ENCODE measurements at regions not wholly inside any gene's neighbourhood (a gene's known extent, or its start where the extent isn't known, plus 50 kb on each side); places are given as distances from the start of the nearest gene placed in this dataset.

DNA sequence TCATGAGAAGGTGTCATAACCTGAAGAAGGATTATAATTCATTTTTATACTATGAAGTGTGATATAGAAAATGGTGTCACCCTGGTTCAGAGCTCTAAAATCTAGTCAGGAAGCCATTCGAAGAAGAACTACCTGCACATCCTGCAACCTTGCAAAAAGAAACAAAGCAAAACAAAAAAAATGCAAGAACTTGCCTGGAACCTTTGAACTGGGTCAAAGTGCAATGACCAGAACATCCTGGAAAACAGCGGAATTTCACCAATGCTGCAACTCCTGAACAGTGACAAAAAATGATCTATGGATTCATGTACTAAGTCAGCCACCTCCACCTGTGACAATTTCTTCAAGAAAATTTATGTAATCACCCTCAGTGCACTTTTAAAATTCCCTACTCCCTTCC is 1083.3 kb upstream of the GYPC start:
- Mint-ChIP-seq H3K27me3 (ENCODE audit: insufficient read depth) (no peaks in the 10 kb centered on the region), H3K9me3 (no peaks in the 10 kb centered on the region), H3K36me3 (ENCODE audit: low read depth) (no peaks in the 10 kb centered on the region), H3K4me3 (no peak overlapping the region), H3K4me1 (no peaks in the 10 kb centered on the region), H3K27ac (no peak overlapping the region)
- Histone ChIP-seq H3K27ac (ENCODE audit: low read depth, low read length) (no peak overlapping the region), H3K4me3 (ENCODE audit: low read length) (no peak overlapping the region), H3K36me3 (ENCODE audit: control insufficient read depth, insufficient read depth, low read length) (no peaks in the 10 kb centered on the region), H3K27me3 (ENCODE audit: control insufficient read depth, insufficient read depth, low read length, poor library complexity, severe bottlenecking) (no peaks in the 10 kb centered on the region), H3K9me3 (ENCODE audit: control insufficient read depth, low read length) (no peaks in the 10 kb centered on the region), H3K9ac (ENCODE audit: extremely low read depth, low read length, poor library complexity, severe bottlenecking) (no peak overlapping the region), H3K4me1 (ENCODE audit: control insufficient read depth, insufficient read depth, low read length) (no peaks in the 10 kb centered on the region)
- WGBS, 2 experiments (ENCODE audit: insufficient coverage in 1 of 2, insufficient read length in 1 of 2): 92 to 100% methylated on average over 2 of the region's 2 CpGs
- TF ChIP-seq, protein P1, sequence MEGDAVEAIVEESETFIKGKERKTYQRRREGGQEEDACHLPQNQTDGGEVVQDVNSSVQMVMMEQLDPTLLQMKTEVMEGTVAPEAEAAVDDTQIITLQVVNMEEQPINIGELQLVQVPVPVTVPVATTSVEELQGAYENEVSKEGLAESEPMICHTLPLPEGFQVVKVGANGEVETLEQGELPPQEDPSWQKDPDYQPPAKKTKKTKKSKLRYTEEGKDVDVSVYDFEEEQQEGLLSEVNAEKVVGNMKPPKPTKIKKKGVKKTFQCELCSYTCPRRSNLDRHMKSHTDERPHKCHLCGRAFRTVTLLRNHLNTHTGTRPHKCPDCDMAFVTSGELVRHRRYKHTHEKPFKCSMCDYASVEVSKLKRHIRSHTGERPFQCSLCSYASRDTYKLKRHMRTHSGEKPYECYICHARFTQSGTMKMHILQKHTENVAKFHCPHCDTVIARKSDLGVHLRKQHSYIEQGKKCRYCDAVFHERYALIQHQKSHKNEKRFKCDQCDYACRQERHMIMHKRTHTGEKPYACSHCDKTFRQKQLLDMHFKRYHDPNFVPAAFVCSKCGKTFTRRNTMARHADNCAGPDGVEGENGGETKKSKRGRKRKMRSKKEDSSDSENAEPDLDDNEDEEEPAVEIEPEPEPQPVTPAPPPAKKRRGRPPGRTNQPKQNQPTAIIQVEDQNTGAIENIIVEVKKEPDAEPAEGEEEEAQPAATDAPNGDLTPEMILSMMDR (conservative IDR thresholded peaks at IDR 0.05): no peak
- DNase-seq: no peak

DNA sequence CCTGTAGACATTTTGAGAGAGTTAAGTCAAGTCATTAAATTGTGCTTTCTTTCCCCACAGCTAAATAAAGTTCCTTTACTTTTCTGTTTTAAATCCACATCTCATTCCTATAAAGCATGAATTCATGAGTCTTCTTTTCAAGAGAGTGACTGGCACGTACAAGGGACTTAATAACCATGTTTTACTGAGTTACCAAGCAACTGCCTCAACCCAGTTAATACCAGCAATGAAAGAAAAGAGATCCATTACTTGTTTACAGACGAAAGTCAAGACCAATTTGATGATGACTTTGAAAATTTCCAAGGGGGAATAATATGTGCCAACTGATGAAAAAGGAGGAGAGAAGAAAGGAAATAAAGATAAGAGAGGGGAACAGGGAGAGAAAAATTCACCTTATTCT is 1082.5 kb upstream of the GYPC start:
- Histone ChIP-seq H3K4me3 (ENCODE audit: low read length) (no peak overlapping the region), H3K9me3 (ENCODE audit: control insufficient read depth, low read length) (no peaks in the 10 kb centered on the region), H3K36me3 (ENCODE audit: control insufficient read depth, insufficient read depth, low read length) (no peaks in the 10 kb centered on the region), H3K27me3 (ENCODE audit: control insufficient read depth, insufficient read depth, low read length, poor library complexity, severe bottlenecking) (no peaks in the 10 kb centered on the region), H3K27ac (ENCODE audit: low read depth, low read length) (no peak overlapping the region), H3K4me1 (ENCODE audit: control insufficient read depth, insufficient read depth, low read length) (no peaks in the 10 kb centered on the region), H3K9ac (ENCODE audit: extremely low read depth, low read length, poor library complexity, severe bottlenecking) (no peak overlapping the region)
- TF ChIP-seq, protein P1 (conservative IDR thresholded peaks at IDR 0.05): no peak
- DNase-seq: no peak
- Mint-ChIP-seq H3K9me3 (no peaks in the 10 kb centered on the region), H3K36me3 (ENCODE audit: low read depth) (no peaks in the 10 kb centered on the region), H3K27me3 (ENCODE audit: insufficient read depth) (no peaks in the 10 kb centered on the region), H3K27ac (no peak overlapping the region), H3K4me3 (no peak overlapping the region), H3K4me1 (peaks cover 4% of the 10 kb centered on the region)
- 75 to 85% methylated on average over 2 of the region's 2 CpGs for WGBS, 2 experiments (ENCODE audit: insufficient coverage in 1 of 2, insufficient read length in 1 of 2)

DNA sequence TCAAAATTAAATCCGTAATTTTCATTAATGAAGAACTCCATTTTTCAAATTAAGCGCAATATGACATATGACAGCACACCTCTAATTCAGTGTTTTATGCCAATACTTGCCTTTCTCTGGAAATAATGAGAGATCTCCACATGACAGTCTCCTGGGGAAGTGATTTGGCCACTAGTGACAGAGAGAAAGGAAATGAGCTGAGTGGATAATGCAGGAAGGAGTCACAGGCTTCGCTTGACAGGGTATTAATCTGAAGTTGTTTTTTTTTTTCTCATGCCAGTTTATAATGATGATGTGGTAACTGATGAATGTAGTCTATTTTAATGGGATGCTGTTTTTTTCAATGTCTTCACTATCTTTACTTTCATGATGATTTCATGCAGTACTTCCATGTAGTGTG is 1079.4 kb upstream of the GYPC start:
- peaks cover 7% of the 10 kb centered on the region for H3K4me1 ChIP-seq (ENCODE audit: control insufficient read depth, insufficient read depth, low read length)
- H3K4me3 Mint-ChIP-seq: no peak overlapping the region
- no peaks in the 10 kb centered on the region for H3K9me3 Mint-ChIP-seq
- no peak overlapping the region for H3K4me3 ChIP-seq (ENCODE audit: low read length)
- H3K9ac ChIP-seq (ENCODE audit: extremely low read depth, low read length, poor library complexity, severe bottlenecking): no peak overlapping the region
- H3K4me1 Mint-ChIP-seq: peaks cover 9% of the 10 kb centered on the region
- H3K27me3 Mint-ChIP-seq (ENCODE audit: insufficient read depth): no peaks in the 10 kb centered on the region
- H3K27ac Mint-ChIP-seq: no peak overlapping the region
- 88 to 100% methylated on average over 2 to 3 of the region's 3 CpGs for WGBS, 2 experiments (ENCODE audit: insufficient coverage in 1 of 2, insufficient read length in 1 of 2)
- no peaks in the 10 kb centered on the region for H3K36me3 ChIP-seq (ENCODE audit: control insufficient read depth, insufficient read depth, low read length)
- H3K36me3 Mint-ChIP-seq (ENCODE audit: low read depth): no peaks in the 10 kb centered on the region
- H3K27me3 ChIP-seq (ENCODE audit: control insufficient read depth, insufficient read depth, low read length, poor library complexity, severe bottlenecking): no peaks in the 10 kb centered on the region
- H3K9me3 ChIP-seq (ENCODE audit: control insufficient read depth, low read length): no peaks in the 10 kb centered on the region
- no peak for DNase-seq
- TF ChIP-seq, protein P1 (conservative IDR thresholded peaks at IDR 0.05): no peak
- no peak overlapping the region for H3K27ac ChIP-seq (ENCODE audit: low read depth, low read length)
